HCT116 (cell line): ENCODE measurements at regions not wholly inside any gene's neighbourhood (a gene's known extent, or its start where the extent isn't known, plus 50 kb on each side); places are given as distances from the start of the nearest gene placed in this dataset.
"Not testable (repeated sequence)": the region's sequence is repeated elsewhere in the genome, so short reads cannot be mapped to it uniquely, and the experiment has no call there.

ENCODE experiments used
- ATAC-seq: fragments of 200-7000 bp; cut with Tn5 transposase; 2 replicates; pipeline ENCODE4 v1.9.1; 2020; ENCODE audit warnings: mild to moderate bottlenecking, moderate library complexity
- BruUV-seq: library from RNA; stranded (reverse); fragments of 400-500 nt; replicated peaks from 2 replicates; lab custom pipeline; 2021; lab: Mats Ljungman, UMichigan
- CTCF ChIA-PET: fragments of 300-600 bp; sonication (Branson Sonifier 250); formaldehyde crosslinking; loops from one replicate; lab custom pipeline; 2021; ENCODE audit warnings: antibody characterized with exemption; lab: Charles Lee
- POLR2A ChIA-PET: fragments of 300-600, 350-600 bp; sonication (Branson Sonifier 250); formaldehyde crosslinking; loops from one replicate; lab custom pipeline; 2021; ENCODE audit warnings: antibody characterized with exemption; lab: Charles Lee
- RAD21 ChIA-PET, 2 experiments: fragments of 300-600 bp; sonication (Branson Sonifier 250); formaldehyde crosslinking; loops; one replicate each; lab custom pipeline; 2023; ENCODE audit warnings: low total read pairs in 2 of 2; ENCODE audit not compliant: uncharacterized antibody in 2 of 2, unreplicated experiment in 2 of 2, low non-redundant PET in 1 of 2; lab: Charles Lee
- DNase-seq: peaks from one replicate; pipeline ENCODE4 v3.0.0-alpha.2; 2010; ENCODE audit warnings: low read depth, low spot score
- H2AFZ ChIP-seq: fragments of 200-600 bp; shearing (Covaris generic), sonication (generic); 2 replicates; pipeline ENCODE4 v1.6.1; 2017; ENCODE audit warnings: low read depth, mixed run types, mixed read lengths, antibody characterized with exemption, low read length; ENCODE audit not compliant: poor library complexity, severe bottlenecking
- H3K27ac ChIP-seq: 2 replicates; pipeline ENCODE4 v1.5.1; 2012; ENCODE audit warnings: low read depth, low read length
- H3K27me3 ChIP-seq: fragments of 200-600 bp; sonication (generic); 2 replicates; pipeline ENCODE4 v1.6.1; 2016; ENCODE audit warnings: mixed run types, low read length, mixed read lengths; ENCODE audit not compliant: insufficient read depth
- H3K36me3 ChIP-seq, 2 experiments: fragments of 200-500 bp in 1 of 2; fragments of 200-600 bp in 1 of 2; sonication (Bioruptor generic) in 1 of 2; sonication (generic) in 1 of 2; 2 replicates each; pipeline versions ENCODE4 v1.5.1 to v1.6.1; 2014 to 2016; ENCODE audit warnings: low read length in 2 of 2, inconsistent platforms in 1 of 2, mixed read lengths in 1 of 2, mixed run types in 1 of 2; ENCODE audit not compliant: insufficient read depth in 2 of 2, control insufficient read depth in 1 of 2
- H3K4me1 ChIP-seq, 2 experiments: fragments of 200-600 bp in 1 of 2; sonication (generic) in 1 of 2; 2 replicates each; pipeline versions ENCODE4 v1.5.1 to v1.6.1; 2012 to 2017; ENCODE audit warnings: low read length in 2 of 2, inconsistent platforms in 1 of 2, mild to moderate bottlenecking in 1 of 2, mixed read lengths in 1 of 2, mixed run types in 1 of 2, moderate library complexity in 1 of 2; ENCODE audit not compliant: insufficient read depth in 2 of 2, control insufficient read depth in 1 of 2
- H3K4me2 ChIP-seq: fragments of 200-600 bp; sonication (generic); 2 replicates; pipeline ENCODE4 v1.6.1; 2017; ENCODE audit warnings: mixed run types, low read length, mixed read lengths
- H3K4me3 ChIP-seq, 2 experiments: fragments of 200-600 bp in 1 of 2; sonication (generic) in 1 of 2; replicated peaks in 1 of 2; 2 replicates each; pipeline ENCODE4 v1.5.1; 2011 to 2016; ENCODE audit warnings: low read length in 2 of 2, control low read depth in 1 of 2, low read depth in 1 of 2, mild to moderate bottlenecking in 1 of 2, mixed read lengths in 1 of 2, mixed run types in 1 of 2
- H3K79me2 ChIP-seq: fragments of 200-600 bp; sonication (generic); 2 replicates; pipeline ENCODE4 v1.6.1; 2017; ENCODE audit warnings: mild to moderate bottlenecking, mixed run types, low read length, moderate library complexity, mixed read lengths; ENCODE audit not compliant: insufficient read depth
- H3K9ac ChIP-seq: fragments of 200-600 bp; sonication (generic); 2 replicates; pipeline ENCODE4 v1.6.1; 2016; ENCODE audit warnings: low read length, mixed read lengths
- H3K9me2 ChIP-seq: fragments of 200-600 bp; sonication (generic), shearing (Covaris generic); 2 replicates; pipeline ENCODE4 v1.6.1; 2017; ENCODE audit warnings: mixed run types, mild to moderate bottlenecking, moderate library complexity; ENCODE audit not compliant: insufficient read depth
- H3K9me3 ChIP-seq, 2 experiments: fragments of 200-500 bp in 1 of 2; fragments of 200-600 bp in 1 of 2; sonication (Bioruptor generic) in 1 of 2; sonication (generic) in 1 of 2; 2 replicates each; pipeline ENCODE4 v1.6.1; 2014 to 2017; ENCODE audit warnings: low read length in 2 of 2, mixed read lengths in 2 of 2, inconsistent platforms in 1 of 2, low read depth in 1 of 2, mild to moderate bottlenecking in 1 of 2, mixed run types in 1 of 2, moderate library complexity in 1 of 2; ENCODE audit not compliant: control insufficient read depth in 1 of 2, insufficient read depth in 1 of 2
- H4K20me1 ChIP-seq: fragments of 200-600 bp; sonication (generic), shearing (Covaris generic); 2 replicates; pipeline ENCODE4 v1.6.1; 2017; ENCODE audit warnings: mixed run types, mild to moderate bottlenecking, moderate library complexity; ENCODE audit not compliant: insufficient read depth
- CBX3 ChIP-seq: IDR thresholded peaks from 2 replicates; pipeline ENCODE4 v1.6.1; 2012; ENCODE audit warnings: low read depth
- CEBPB ChIP-seq: IDR thresholded peaks from 2 replicates; pipeline ENCODE4 v1.6.1; 2012; ENCODE audit warnings: low read depth
- EGR1 ChIP-seq: IDR thresholded peaks from 2 replicates; pipeline ENCODE4 v1.6.1; 2012; ENCODE audit warnings: low read depth
- POLR2A ChIP-seq: IDR thresholded peaks from 2 replicates; pipeline ENCODE4 v1.7.0; 2011; ENCODE audit warnings: borderline replicate concordance; ENCODE audit not compliant: insufficient read depth, insufficient read length; ENCODE audit errors: extremely low read depth
- SIN3A ChIP-seq: IDR thresholded peaks from 2 replicates; pipeline ENCODE4 v1.6.1; 2012; ENCODE audit warnings: low read depth
- YY1 ChIP-seq: IDR thresholded peaks from 2 replicates; pipeline ENCODE4 v1.6.1; 2011; ENCODE audit warnings: low read length, low read depth, moderate library complexity, mild to moderate bottlenecking; ENCODE audit not compliant: insufficient replicate concordance; ENCODE audit errors: extremely low read depth
- ZFX ChIP-seq: fragments of 450-650 bp; IDR thresholded peaks from 2 replicates; pipeline ENCODE4 v1.6.1; 2017
- intact Hi-C: fragments of 100-400 bp; cut with micrococcal nuclease; formaldehyde crosslinking; loops from 2 replicates; pipeline ENCODE4 v1.10.0; 2022
- TF ChIP-seq, protein P1 (sequence below): IDR thresholded peaks from 2 replicates; pipeline ENCODE4 v1.6.1; 2011; ENCODE audit warnings: mild to moderate bottlenecking, low read length, moderate library complexity; ENCODE audit not compliant: insufficient replicate concordance; ENCODE audit errors: extremely low read depth
- TF ChIP-seq, protein P2 (sequence below): IDR thresholded peaks from 2 replicates; pipeline ENCODE4 v1.6.1; 2012; ENCODE audit warnings: low read depth

DNA sequence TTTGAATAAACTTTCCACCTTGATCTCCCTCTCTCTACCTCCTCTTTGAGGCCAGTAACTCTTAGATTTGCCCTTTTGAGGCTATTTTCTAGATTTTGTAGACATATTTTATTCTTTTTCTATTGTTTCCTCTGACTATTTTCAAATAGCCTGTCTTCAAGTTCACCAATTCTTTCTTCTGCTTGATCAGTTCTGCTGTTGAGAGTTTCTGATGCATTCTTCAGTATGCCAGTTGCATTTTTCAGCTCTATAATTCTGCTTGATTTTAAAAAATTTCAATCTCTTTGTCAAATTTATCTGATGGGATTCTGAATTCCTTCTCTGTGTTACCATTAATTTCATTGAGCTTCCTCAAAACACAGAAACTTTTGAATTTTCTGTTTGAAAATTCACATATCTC lies 257.5 kb downstream of the HAPSTR1 start (continued):
- TF ChIP-seq, protein P1, sequence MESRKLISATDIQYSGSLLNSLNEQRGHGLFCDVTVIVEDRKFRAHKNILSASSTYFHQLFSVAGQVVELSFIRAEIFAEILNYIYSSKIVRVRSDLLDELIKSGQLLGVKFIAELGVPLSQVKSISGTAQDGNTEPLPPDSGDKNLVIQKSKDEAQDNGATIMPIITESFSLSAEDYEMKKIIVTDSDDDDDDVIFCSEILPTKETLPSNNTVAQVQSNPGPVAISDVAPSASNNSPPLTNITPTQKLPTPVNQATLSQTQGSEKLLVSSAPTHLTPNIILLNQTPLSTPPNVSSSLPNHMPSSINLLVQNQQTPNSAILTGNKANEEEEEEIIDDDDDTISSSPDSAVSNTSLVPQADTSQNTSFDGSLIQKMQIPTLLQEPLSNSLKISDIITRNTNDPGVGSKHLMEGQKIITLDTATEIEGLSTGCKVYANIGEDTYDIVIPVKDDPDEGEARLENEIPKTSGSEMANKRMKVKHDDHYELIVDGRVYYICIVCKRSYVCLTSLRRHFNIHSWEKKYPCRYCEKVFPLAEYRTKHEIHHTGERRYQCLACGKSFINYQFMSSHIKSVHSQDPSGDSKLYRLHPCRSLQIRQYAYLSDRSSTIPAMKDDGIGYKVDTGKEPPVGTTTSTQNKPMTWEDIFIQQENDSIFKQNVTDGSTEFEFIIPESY: no peak
- no peak for TF ChIP-seq CBX3
- no peak for TF ChIP-seq CEBPB
- no peak for TF ChIP-seq YY1
- TF ChIP-seq SIN3A: no peak
- TF ChIP-seq POLR2A: no peak
- TF ChIP-seq EGR1: no peak
- TF ChIP-seq, protein P2, sequence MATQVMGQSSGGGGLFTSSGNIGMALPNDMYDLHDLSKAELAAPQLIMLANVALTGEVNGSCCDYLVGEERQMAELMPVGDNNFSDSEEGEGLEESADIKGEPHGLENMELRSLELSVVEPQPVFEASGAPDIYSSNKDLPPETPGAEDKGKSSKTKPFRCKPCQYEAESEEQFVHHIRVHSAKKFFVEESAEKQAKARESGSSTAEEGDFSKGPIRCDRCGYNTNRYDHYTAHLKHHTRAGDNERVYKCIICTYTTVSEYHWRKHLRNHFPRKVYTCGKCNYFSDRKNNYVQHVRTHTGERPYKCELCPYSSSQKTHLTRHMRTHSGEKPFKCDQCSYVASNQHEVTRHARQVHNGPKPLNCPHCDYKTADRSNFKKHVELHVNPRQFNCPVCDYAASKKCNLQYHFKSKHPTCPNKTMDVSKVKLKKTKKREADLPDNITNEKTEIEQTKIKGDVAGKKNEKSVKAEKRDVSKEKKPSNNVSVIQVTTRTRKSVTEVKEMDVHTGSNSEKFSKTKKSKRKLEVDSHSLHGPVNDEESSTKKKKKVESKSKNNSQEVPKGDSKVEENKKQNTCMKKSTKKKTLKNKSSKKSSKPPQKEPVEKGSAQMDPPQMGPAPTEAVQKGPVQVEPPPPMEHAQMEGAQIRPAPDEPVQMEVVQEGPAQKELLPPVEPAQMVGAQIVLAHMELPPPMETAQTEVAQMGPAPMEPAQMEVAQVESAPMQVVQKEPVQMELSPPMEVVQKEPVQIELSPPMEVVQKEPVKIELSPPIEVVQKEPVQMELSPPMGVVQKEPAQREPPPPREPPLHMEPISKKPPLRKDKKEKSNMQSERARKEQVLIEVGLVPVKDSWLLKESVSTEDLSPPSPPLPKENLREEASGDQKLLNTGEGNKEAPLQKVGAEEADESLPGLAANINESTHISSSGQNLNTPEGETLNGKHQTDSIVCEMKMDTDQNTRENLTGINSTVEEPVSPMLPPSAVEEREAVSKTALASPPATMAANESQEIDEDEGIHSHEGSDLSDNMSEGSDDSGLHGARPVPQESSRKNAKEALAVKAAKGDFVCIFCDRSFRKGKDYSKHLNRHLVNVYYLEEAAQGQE: no peak
- no peak for TF ChIP-seq ZFX

DNA sequence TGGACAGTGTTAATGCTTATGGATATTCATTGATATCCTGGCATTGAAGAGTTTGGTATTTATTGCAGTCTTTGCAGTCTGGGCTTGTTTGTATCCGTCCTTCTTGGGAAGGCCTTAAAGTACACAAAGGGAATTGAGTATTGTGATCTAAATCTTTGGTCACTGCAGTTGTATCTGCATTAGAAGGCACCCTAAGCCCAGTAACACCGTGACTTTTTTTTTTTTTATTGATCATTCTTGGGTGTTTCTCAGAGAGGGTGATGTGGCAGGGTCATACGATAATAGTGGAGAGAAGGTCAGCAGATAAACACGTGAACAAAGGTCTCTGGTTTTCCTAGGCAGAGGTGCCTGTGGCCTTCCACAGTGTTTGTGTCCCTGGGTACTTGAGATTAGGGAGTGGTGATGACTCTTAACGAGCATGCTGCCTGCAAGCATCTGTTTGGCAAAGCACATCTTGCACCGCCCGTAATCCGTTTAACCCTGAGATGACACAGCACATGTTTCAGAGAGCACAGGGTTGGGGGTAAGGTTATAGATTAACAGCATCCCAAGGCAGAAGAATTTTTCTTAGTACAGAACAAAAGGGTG lies 258.0 kb downstream of the HAPSTR1 start:
- H4K20me1 ChIP-seq, BruUV-seq, POLR2A ChIA-PET, ATAC-seq, intact Hi-C loops, H3K36me3 ChIP-seq, CTCF ChIA-PET, H3K27ac ChIP-seq, RAD21 ChIA-PET, H3K4me3 ChIP-seq, H3K9ac ChIP-seq, H3K9me3 ChIP-seq, H3K4me1 ChIP-seq, H3K9me2 ChIP-seq, DNase-seq, H3K79me2 ChIP-seq, H3K4me2 ChIP-seq, H2AFZ ChIP-seq, H3K27me3 ChIP-seq: not testable (repeated sequence)

DNA sequence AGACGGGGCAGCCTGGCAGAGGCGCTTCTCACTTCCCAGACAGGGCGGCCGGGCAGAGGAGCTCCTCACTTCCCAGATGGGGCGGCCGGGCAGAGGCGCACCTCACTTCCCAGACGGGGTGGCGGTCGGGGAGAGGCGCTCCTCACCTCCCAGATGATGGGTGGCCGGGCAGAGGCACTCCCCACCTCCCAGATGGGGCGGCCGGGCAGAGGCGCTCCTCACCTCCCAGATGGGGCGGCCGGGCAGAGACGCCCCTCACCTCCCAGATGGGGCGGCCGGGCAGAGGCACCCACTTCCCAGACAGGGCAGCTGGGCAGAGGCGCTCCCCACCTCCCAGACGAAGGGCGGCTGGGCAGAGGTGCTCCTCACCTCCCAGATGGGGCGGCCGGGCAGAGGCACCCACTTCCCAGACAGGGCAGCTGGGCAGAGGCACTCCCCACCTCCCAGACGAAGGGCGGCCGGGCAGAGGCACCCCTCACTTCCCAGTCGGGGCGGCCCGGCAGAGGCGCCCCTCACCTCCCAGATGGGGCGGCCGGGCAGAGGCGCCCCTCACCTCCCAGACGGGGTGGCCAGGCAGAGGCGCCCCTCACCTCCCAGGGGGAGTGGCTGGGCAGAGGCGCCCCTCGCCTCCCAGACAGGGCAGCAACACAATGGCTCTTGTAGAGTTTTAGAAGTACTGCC lies 258.8 kb downstream of the HAPSTR1 start:
- H3K27ac ChIP-seq, H3K9me3 ChIP-seq, H3K79me2 ChIP-seq, POLR2A ChIA-PET, RAD21 ChIA-PET, H3K4me3 ChIP-seq, ATAC-seq, DNase-seq, H4K20me1 ChIP-seq, H3K36me3 ChIP-seq, H3K9ac ChIP-seq, H3K27me3 ChIP-seq, H3K4me1 ChIP-seq, intact Hi-C loops, H3K4me2 ChIP-seq, CTCF ChIA-PET, BruUV-seq, H2AFZ ChIP-seq, H3K9me2 ChIP-seq: not testable (repeated sequence)
